Activated CD4-positive, CD25-positive, alpha-beta regulatory T cell (primary cell): ENCODE measurements at regions not wholly inside any gene's neighbourhood (a gene's known extent, or its start where the extent isn't known, plus 50 kb on each side); places are given as distances from the start of the nearest gene placed in this dataset.
"Not testable (repeated sequence)": the region's sequence is repeated elsewhere in the genome, so short reads cannot be mapped to it uniquely, and the experiment has no call there.

ENCODE experiments used
- DNase-seq, 4 experiments: peaks; one replicate each; lab custom pipeline; 2025; lab: John Stamatoyannopoulos, UW

DNA sequence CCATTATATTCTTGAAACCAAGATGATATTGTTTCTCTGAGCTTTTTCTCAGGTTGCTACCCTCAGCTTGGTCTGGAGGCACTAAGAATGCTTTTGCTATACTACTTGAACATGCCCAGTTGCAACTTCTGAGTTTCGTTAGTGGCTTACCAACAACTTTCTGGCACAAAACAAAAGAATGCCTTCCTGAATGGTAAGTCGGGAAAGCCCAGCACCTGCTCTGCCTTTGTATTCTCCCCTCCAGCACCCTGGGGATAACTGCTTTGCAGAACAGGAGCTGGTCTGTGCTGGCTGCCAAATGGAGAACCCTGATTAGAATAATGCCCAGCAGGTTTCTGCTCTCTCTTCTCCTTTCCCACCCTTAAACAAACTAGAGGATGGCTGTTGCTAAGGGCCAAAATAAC is 149.3 kb downstream of the TGFB2 start:
- DNase-seq: no peak

DNA sequence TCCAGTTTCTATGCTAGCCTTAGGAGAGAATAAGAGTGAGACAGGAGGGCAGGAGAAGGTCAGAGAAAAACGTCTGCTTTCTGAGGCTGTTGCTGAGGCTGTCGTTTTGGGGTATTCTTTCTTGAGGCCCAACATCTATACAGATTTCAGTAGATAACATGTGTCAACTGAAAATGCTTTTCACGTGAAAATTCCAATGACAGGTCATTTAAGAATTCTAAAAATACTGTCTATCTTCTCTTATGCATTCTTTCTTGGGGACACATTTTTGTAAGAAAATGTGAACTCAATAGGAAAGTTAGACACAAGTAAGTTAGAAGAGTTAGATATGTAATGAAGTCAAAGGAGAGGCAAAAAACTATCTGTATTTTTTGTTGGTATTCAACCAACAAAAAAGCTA is 150.8 kb downstream of the TGFB2 start:
- no peak for DNase-seq

DNA sequence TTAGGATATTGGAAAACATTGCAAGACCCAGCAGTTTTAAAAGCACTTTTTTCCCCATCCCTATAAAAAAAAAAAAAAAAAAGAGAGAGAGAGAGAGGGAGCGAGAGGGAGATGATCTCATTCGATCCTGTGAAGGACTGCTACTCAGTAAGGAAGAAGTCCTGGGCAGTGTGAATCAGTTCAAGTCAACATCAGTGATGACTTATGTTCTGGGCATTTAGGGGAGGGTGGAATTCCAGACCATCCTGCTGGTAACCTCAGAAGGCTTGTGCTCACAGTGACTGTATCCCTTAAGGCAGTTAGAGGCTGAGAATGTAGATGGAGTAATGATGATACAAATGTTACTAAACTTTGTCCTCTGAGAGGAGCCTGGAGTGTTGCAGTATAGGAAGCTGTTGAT is 151.4 kb downstream of the TGFB2 start:
- DNase-seq: no peak

GRCh38 chr1:218498056-218498938 is 153.2 kb downstream of the TGFB2 start:
- no peak for DNase-seq

- no peak for DNase-seq
Measured at GRCh38 chr1:218499011-218499691, 154.0 kb downstream of the TGFB2 start.

- DNase-seq: no peak
Measured at GRCh38 chr1:218499911-218500310, 154.8 kb downstream of the TGFB2 start.

DNA sequence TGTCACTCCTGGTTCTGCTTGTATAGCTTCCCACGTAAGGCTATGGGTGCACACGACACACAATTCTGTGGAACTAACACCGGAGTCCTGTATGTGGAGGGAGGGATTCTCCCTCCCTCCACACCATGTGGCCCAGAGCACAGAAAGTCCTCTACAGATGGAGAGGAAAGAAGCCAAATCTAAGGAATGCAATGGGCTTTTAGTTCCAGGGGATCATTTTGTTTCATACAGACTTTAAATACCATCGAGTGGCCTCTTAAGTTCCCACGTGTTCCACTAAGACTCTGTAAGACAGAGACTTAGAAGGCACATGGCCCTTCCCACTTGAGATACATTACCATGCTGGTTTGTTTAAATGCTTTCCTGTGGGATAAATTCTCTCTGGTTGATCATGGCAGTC is 156.0 kb downstream of the TGFB2 start:
- DNase-seq: no peak

GRCh38 chr1:218502383-218502782 is 157.2 kb downstream of the TGFB2 start:
- no peak for DNase-seq

- DNase-seq: no peak
Measured at GRCh38 chr1:218503102-218503501, 158.0 kb downstream of the TGFB2 start.

- no peak for DNase-seq
Measured at GRCh38 chr1:218507355-218508002, 162.3 kb downstream of the TGFB2 start.

GRCh38 chr1:218510153-218510772 is 165.1 kb downstream of the TGFB2 start:
- no peak for DNase-seq

- no peak for DNase-seq
Measured at GRCh38 chr1:218513328-218513727, 168.2 kb downstream of the TGFB2 start.

DNA sequence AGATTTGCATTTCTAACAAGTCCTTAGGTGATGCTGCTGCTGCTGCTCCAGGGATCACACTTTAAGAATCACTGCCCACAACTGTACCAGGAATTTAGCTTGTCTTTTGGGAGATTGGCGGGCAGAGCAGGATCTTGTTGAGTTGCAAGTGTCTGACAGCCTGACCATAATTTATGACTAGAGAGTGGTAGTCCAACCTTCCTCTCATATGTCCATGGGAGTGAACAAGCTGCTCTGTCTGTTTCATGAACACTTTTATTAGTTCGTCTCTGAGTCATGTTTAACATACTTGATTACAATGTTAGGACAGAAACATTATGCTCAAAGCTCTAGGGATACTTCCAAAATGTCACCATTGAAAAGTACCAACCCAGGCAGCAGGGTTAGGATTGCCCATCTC is 169.6 kb downstream of the TGFB2 start:
- no peak for DNase-seq

DNA sequence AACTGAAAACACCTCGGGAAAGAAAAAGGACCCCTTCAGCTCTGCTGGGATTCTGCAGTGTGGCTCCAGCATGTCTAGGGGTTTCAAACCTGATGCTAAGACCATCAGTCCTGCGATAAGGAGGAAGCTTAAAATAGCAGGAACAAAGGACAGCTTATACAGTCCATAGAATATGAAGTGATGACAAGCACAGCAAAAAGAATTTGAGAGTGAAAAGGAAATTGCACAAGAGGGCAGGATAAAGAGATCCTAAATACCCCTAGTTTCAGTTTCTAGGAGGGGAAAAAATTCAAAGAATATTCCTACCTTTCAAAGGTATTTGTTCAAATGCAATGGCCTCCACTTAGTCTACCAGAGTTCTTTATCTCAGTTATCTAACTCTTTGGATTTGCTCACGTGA is 171.4 kb downstream of the TGFB2 start:
- DNase-seq: no peak

GRCh38 chr1:218517459-218517858 is 172.3 kb downstream of the TGFB2 start:
- no peak for DNase-seq

DNA sequence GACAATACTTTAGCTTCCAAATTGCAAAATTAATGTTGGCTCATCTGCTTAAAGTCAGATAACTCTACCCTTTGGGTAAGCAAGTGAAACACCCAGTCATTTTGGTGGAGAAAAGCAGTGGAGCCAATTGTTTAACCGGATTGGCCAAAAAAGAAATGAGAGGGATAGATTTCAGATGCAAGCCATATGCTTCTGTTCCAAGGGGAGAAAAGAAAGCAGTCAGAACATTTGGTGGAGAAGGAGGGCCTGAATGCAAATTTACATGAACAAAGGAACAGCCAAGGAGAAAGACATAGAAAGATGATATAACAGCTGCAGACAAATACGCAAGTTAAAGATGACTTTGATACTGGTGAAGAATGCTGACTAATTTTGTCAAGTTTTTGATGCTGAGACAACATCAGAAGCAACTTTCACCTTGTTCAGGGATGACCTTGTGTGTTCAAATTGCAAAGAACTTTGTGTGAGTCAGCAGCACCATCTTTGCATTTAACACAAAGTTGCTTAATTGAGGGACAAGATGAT is 173.1 kb downstream of the TGFB2 start:
- DNase-seq: no peak

- not testable (repeated sequence) for DNase-seq
Measured at GRCh38 chr1:218520646-218521045, 175.5 kb downstream of the TGFB2 start.

DNA sequence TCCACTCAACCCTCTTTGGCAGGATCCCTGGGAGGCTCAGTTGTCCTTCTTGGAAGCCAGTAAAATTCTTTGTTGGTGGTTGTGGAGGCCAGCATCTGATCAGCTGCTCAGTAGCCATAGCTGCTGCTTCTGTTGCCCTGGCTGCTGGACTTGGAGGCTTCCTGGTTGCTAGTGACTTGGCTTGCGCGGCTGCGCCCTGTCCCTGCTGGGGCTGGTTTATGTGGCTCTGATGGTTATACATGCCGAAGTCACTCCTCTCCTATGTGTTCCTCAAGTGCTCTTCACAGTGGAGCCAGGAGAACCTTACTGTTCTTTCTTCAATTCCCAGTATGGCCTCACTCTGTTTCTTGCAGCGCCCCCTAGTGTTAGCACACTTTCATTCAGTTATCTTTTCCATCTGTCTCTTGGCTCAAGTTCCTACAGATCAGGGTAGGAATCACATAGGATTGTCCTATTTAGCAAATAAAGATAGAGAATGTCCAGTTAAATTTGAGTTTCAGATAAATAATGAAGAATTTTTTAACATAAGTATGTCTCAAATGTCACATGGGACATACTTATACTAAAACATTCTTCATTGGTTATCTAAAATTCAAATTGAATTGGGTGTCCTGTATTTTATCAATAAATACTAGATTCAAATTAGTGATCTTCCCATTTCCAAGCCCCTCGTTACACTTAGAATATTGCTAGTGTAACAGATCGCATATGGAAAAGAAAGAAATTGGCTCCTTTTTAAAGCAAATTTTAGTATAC is 176.5 kb downstream of the TGFB2 start:
- DNase-seq: peak in 1 of 4 experiments; percentile 9

DNA sequence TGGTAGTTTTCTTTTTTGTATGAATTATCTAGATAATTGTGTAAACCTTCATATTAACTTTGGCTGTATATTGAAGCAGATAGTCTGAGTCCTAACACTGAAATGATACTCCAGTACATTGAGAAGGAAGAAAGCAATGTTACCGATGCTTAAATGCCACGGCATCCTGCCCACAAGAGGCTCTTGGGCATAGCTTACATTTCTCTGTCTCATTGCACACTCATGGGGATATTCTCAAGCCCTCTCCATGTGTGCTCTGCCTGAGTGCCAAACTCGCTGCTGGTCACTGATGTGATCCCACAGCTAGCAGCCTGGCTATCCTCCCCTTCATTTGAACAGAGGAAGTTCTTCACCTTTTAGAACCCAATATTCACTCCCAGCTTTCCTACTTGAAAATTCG is 179.4 kb downstream of the TGFB2 start:
- no peak for DNase-seq

DNA sequence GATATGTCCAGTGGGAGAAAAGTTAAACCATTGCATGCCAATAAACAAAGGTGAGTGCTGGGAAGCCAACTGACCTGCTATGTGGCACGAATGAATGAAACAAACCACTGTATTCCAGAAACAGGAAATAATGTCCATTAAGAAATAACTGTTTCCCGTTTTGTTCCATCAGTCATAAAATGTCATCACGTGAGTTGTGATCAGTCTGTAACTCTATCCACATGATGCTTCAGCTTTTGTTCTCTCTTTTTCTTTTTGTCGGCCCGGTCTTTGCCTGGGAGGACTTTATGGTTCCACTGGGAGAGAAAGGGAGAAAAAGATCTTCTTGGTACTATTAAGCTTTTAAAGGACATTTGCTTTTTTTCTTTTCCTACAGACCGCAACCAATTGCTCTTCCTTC is 179.9 kb downstream of the TGFB2 start:
- DNase-seq: no peak

DNA sequence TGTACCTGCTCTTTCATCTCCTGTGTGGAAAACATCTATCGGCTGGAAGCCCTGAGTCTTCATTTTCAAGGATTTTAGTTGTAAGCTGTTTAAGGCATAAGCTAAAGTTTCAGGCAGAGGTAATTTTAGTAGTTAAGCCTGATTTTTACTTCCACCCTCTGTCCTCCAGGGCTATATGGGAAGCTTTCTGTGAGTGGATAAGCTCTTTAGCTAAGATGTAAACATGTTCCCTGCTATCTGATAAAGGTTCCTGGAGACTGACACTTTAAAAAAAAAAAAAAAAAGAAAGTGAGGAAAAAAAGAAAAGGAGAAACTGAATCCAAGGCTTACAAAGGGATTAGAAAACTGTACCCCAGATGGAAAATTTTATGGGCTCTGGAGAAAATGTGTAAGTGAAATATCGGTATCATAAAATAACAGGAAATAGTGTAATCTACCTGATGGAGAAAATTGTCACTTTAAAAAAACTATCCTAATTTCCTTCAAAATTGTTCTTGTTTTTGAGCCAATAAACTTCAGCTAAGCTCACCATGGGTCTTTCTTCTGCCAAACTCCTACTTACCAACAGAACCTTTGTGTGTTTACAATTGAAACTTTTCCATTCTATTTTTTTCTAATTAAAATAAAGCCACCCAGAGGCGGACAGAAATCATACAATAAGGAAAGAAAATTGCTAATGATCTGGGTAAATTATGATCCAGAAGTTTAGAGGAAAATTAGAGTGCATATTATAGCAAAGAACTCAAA is 180.5 kb downstream of the TGFB2 start:
- DNase-seq: no peak
